Stimulated activated effector memory CD8-positive, alpha-beta T cell treated with anti-CD3 and anti-CD28 coated beads, Interleukin-12 subunit alpha, Interleukin-12 subunit beta, amount 100 ng/mL, for 72 hours (primary cell): ENCODE measurements at regions not wholly inside any gene's neighbourhood (a gene's known extent, or its start where the extent isn't known, plus 50 kb on each side); places are given as distances from the start of the nearest gene placed in this dataset.

ENCODE experiments used
- ATAC-seq: fragments of 150-1000 bp; cut with Tn5 transposase; 2 replicates; pipeline ENCODE4 v1.10.0; 2021
- DNase-seq, 2 donors: peaks; one replicate each; pipeline ENCODE4 v3.0.0; 2021 to 2022; ENCODE audit warnings: low spot score in 2 of 2
- H3K27ac Mint-ChIP-seq: one replicate; pipeline ENCODE4 v1.8.0; 2022; ENCODE audit warnings: mild to moderate bottlenecking, mixed read lengths
- H3K36me3 Mint-ChIP-seq: one replicate; pipeline ENCODE4 v1.8.0; 2022; ENCODE audit warnings: mild to moderate bottlenecking, mixed read lengths
- H3K4me1 Mint-ChIP-seq: one replicate; pipeline ENCODE4 v1.8.0; 2022; ENCODE audit warnings: mixed read lengths
- H3K4me3 Mint-ChIP-seq: one replicate; pipeline ENCODE4 v1.8.0; 2022; ENCODE audit warnings: mild to moderate bottlenecking, mixed read lengths
- H3K9me3 Mint-ChIP-seq: one replicate; pipeline ENCODE4 v1.8.0; 2022; ENCODE audit warnings: mixed read lengths

- H3K36me3 Mint-ChIP-seq, result no peaks in the 10 kb centered on the region
- ATAC-seq (no peak), DNase-seq (no peak)
- H3K4me1 Mint-ChIP-seq, result no peaks in the 10 kb centered on the region
- H3K27ac Mint-ChIP-seq, result no peak overlapping the region
- no peaks in the 10 kb centered on the region for H3K9me3 Mint-ChIP-seq
- H3K4me3 Mint-ChIP-seq, result no peak overlapping the region
Measured at GRCh38 chr2:39541011-39541930, 104.2 kb upstream of the MAP4K3 start.

- DNase-seq (no peak), ATAC-seq (no peak)
- Mint-ChIP-seq H3K36me3 (no peaks in the 10 kb centered on the region), H3K4me3 (no peak overlapping the region), H3K9me3 (no peaks in the 10 kb centered on the region), H3K4me1 (no peaks in the 10 kb centered on the region), H3K27ac (no peak overlapping the region)
Measured at GRCh38 chr2:39542523-39542922, 105.4 kb upstream of the MAP4K3 start.

- DNase-seq (no peak), ATAC-seq (peak; percentile 47)
- no peak overlapping the region for H3K4me3 Mint-ChIP-seq
- no peaks in the 10 kb centered on the region for H3K9me3 Mint-ChIP-seq
- no peak overlapping the region for H3K27ac Mint-ChIP-seq
- no peaks in the 10 kb centered on the region for H3K36me3 Mint-ChIP-seq
- H3K4me1 Mint-ChIP-seq, result no peaks in the 10 kb centered on the region
Measured at GRCh38 chr2:39545957-39546356, 108.9 kb upstream of the MAP4K3 start.

GRCh38 chr2:39546409-39546808 lies 109.3 kb upstream of the MAP4K3 start:
- no peak for DNase-seq
- no peaks in the 10 kb centered on the region for H3K4me1 Mint-ChIP-seq
- no peak overlapping the region for H3K27ac Mint-ChIP-seq
- H3K4me3 Mint-ChIP-seq, result no peak overlapping the region
- H3K9me3 Mint-ChIP-seq, result no peaks in the 10 kb centered on the region
- no peak for ATAC-seq
- no peaks in the 10 kb centered on the region for H3K36me3 Mint-ChIP-seq

- Mint-ChIP-seq H3K4me3 (no peak overlapping the region), H3K4me1 (no peaks in the 10 kb centered on the region), H3K36me3 (no peaks in the 10 kb centered on the region), H3K27ac (no peak overlapping the region), H3K9me3 (no peaks in the 10 kb centered on the region)
- DNase-seq (no peak), ATAC-seq (no peak)
Measured at GRCh38 chr2:39546937-39547336, 109.9 kb upstream of the MAP4K3 start.

- no peak overlapping the region for H3K4me3 Mint-ChIP-seq
Measured at GRCh38 chr2:39547811-39548719, 111.0 kb upstream of the MAP4K3 start.

GRCh38 chr2:39549000-39549399 lies 111.9 kb upstream of the MAP4K3 start:
- ATAC-seq, result no peak
- no peaks in the 10 kb centered on the region for H3K4me1 Mint-ChIP-seq
- H3K9me3 Mint-ChIP-seq, result no peaks in the 10 kb centered on the region
- DNase-seq, result no peak
- H3K36me3 Mint-ChIP-seq, result no peaks in the 10 kb centered on the region
- H3K27ac Mint-ChIP-seq, result peak overlapping the region; percentile 21
- no peak overlapping the region for H3K4me3 Mint-ChIP-seq

More at GRCh38 chr2:39547811-39548719, 111.0 kb upstream of the MAP4K3 start:
- Mint-ChIP-seq H3K36me3 (no peaks in the 10 kb centered on the region), H3K27ac (no peak overlapping the region), H3K4me1 (no peaks in the 10 kb centered on the region), H3K9me3 (no peaks in the 10 kb centered on the region)
- DNase-seq (no peak), ATAC-seq (peak; percentile 19)

GRCh38 chr2:39549718-39550464 lies 112.8 kb upstream of the MAP4K3 start:
- Mint-ChIP-seq H3K9me3 (no peaks in the 10 kb centered on the region), H3K36me3 (no peaks in the 10 kb centered on the region), H3K27ac (peak overlapping the region; percentile 21), H3K4me1 (no peaks in the 10 kb centered on the region), H3K4me3 (no peak overlapping the region)
- no peak for DNase-seq
- no peak for ATAC-seq

GRCh38 chr2:39550701-39551285 lies 113.7 kb upstream of the MAP4K3 start:
- Mint-ChIP-seq H3K9me3 (no peaks in the 10 kb centered on the region), H3K36me3 (no peaks in the 10 kb centered on the region), H3K27ac (no peak overlapping the region), H3K4me1 (no peaks in the 10 kb centered on the region), H3K4me3 (no peak overlapping the region)
- DNase-seq, result no peak
- no peak for ATAC-seq

- peaks cover 15% of the 10 kb centered on the region for H3K9me3 Mint-ChIP-seq
- no peak overlapping the region for H3K27ac Mint-ChIP-seq
- ATAC-seq (no peak), DNase-seq (no peak)
- no peak overlapping the region for H3K4me3 Mint-ChIP-seq
- no peaks in the 10 kb centered on the region for H3K36me3 Mint-ChIP-seq
- H3K4me1 Mint-ChIP-seq, result no peaks in the 10 kb centered on the region
Measured at GRCh38 chr2:39558906-39559305, 106.8 kb upstream of the TMEM178A start.

GRCh38 chr2:39563572-39563971 lies 102.1 kb upstream of the TMEM178A start:
- H3K9me3 Mint-ChIP-seq, result peaks cover 19% of the 10 kb centered on the region
- no peak for ATAC-seq
- H3K4me1 Mint-ChIP-seq, result no peaks in the 10 kb centered on the region
- no peak for DNase-seq
- H3K4me3 Mint-ChIP-seq, result no peak overlapping the region
- no peaks in the 10 kb centered on the region for H3K36me3 Mint-ChIP-seq
- H3K27ac Mint-ChIP-seq, result no peak overlapping the region

GRCh38 chr2:39567507-39567906 lies 98.2 kb upstream of the TMEM178A start:
- Mint-ChIP-seq H3K4me3 (no peak overlapping the region), H3K9me3 (peaks cover 15% of the 10 kb centered on the region), H3K27ac (no peak overlapping the region), H3K4me1 (no peaks in the 10 kb centered on the region), H3K36me3 (no peaks in the 10 kb centered on the region)
- no peak for ATAC-seq
- DNase-seq, result no peak

GRCh38 chr2:39568116-39568515 lies 97.6 kb upstream of the TMEM178A start:
- Mint-ChIP-seq H3K4me3 (no peak overlapping the region), H3K27ac (no peak overlapping the region), H3K4me1 (no peaks in the 10 kb centered on the region), H3K36me3 (no peaks in the 10 kb centered on the region), H3K9me3 (peaks cover 11% of the 10 kb centered on the region)
- DNase-seq (no peak), ATAC-seq (no peak)

- Mint-ChIP-seq H3K4me3 (no peak overlapping the region), H3K9me3 (peaks cover 7% of the 10 kb centered on the region), H3K27ac (no peak overlapping the region), H3K4me1 (no peaks in the 10 kb centered on the region), H3K36me3 (no peaks in the 10 kb centered on the region)
- no peak for DNase-seq
- ATAC-seq, result no peak
Measured at GRCh38 chr2:39568561-39569006, 97.1 kb upstream of the TMEM178A start.

- ATAC-seq, result no peak
Measured at GRCh38 chr2:39570130-39570555, 95.6 kb upstream of the TMEM178A start.

More at GRCh38 chr2:39570130-39570555, 95.6 kb upstream of the TMEM178A start:
- DNase-seq, result no peak
- no peaks in the 10 kb centered on the region for H3K36me3 Mint-ChIP-seq
- H3K4me3 Mint-ChIP-seq, result no peak overlapping the region
- H3K4me1 Mint-ChIP-seq, result no peaks in the 10 kb centered on the region
- H3K27ac Mint-ChIP-seq, result no peak overlapping the region
- H3K9me3 Mint-ChIP-seq, result no peaks in the 10 kb centered on the region
